Lung microvascular endothelial cell (primary cell): ENCODE measurements at regions not wholly inside any gene's neighbourhood (a gene's known extent, or its start where the extent isn't known, plus 50 kb on each side); places are given as distances from the start of the nearest gene placed in this dataset.

Source experiments
- DNase-seq, 2 donors: peaks; one replicate each; pipeline versions ENCODE4 v3.0.0 to v3.0.0-alpha.2; 2010; ENCODE audit warnings: low read depth in 2 of 2

GRCh38 chr15:95363646-95364045 lies 966.9 kb upstream of the NR2F2 start:
- peak in 1 of 2 donors; percentile 21 for DNase-seq

- peak; percentile 99 to 100 for DNase-seq
Measured at GRCh38 chr15:95365511-95366107, 964.9 kb upstream of the NR2F2 start.

GRCh38 chr15:95368191-95368590 lies 962.3 kb upstream of the NR2F2 start:
- peak; percentile 21 to 76 for DNase-seq

GRCh38 chr15:95368755-95369601 lies 961.5 kb upstream of the NR2F2 start:
- DNase-seq, result no peak

- no peak for DNase-seq
Measured at GRCh38 chr15:95370291-95370690, 960.2 kb upstream of the NR2F2 start.

- peak in 1 of 2 donors; percentile 39 for DNase-seq
Measured at GRCh38 chr15:95371664-95372063, 958.8 kb upstream of the NR2F2 start.

GRCh38 chr15:95375281-95375680 lies 955.2 kb upstream of the NR2F2 start:
- DNase-seq, result peak in 1 of 2 donors; percentile 26

- no peak for DNase-seq
Measured at GRCh38 chr15:95377258-95377852, 953.1 kb upstream of the NR2F2 start.

- peak in 1 of 2 donors; percentile 50 for DNase-seq
Measured at GRCh38 chr15:95394186-95395067, 936.1 kb upstream of the NR2F2 start.

GRCh38 chr15:95400428-95400827 lies 930.1 kb upstream of the NR2F2 start:
- DNase-seq, result no peak

- no peak for DNase-seq
Measured at GRCh38 chr15:95401587-95401986, 928.9 kb upstream of the NR2F2 start.

GRCh38 chr15:95405447-95405846 lies 925.1 kb upstream of the NR2F2 start:
- peak; percentile 50 to 73 for DNase-seq

- DNase-seq, result no peak
Measured at GRCh38 chr15:95407534-95407933, 923.0 kb upstream of the NR2F2 start.

- DNase-seq, result peak; percentile 9 to 27
Measured at GRCh38 chr15:95409211-95409610, 921.3 kb upstream of the NR2F2 start.

- peak; percentile 65 to 90 for DNase-seq
Measured at GRCh38 chr15:95409626-95410310, 920.7 kb upstream of the NR2F2 start.

- peak; percentile 47 to 76 for DNase-seq
Measured at GRCh38 chr15:95410757-95411156, 919.7 kb upstream of the NR2F2 start.

GRCh38 chr15:95416576-95416975 lies 913.9 kb upstream of the NR2F2 start:
- no peak for DNase-seq

GRCh38 chr15:95417761-95418160 lies 912.7 kb upstream of the NR2F2 start:
- DNase-seq, result no peak

GRCh38 chr15:95422255-95422654 lies 908.2 kb upstream of the NR2F2 start:
- DNase-seq, result no peak

- no peak for DNase-seq
Measured at GRCh38 chr15:95425859-95426258, 904.6 kb upstream of the NR2F2 start.

- DNase-seq, result no peak
Measured at GRCh38 chr15:95429345-95429744, 901.2 kb upstream of the NR2F2 start.
